Karpas-422 (cell line): ENCODE measurements at regions not wholly inside any gene's neighbourhood (a gene's known extent, or its start where the extent isn't known, plus 50 kb on each side); places are given as distances from the start of the nearest gene placed in this dataset.

Source experiments
- DNase-seq: peaks from one replicate; pipeline ENCODE4 v3.0.0-alpha.2; 2015
- H2AFZ ChIP-seq: fragments of 200-600 bp; sonication (generic); 2 replicates; pipeline ENCODE4 v1.6.1; 2014; ENCODE audit warnings: antibody characterized with exemption, low read length, mixed read lengths
- H3K27ac ChIP-seq: fragments of 200-600 bp; sonication (generic); 2 replicates; pipeline ENCODE4 v1.5.1; 2014; ENCODE audit warnings: mild to moderate bottlenecking, low read length, moderate library complexity
- H3K27me3 ChIP-seq: fragments of 200-600 bp; sonication (generic); 2 replicates; pipeline ENCODE4 v1.6.1; 2014; ENCODE audit warnings: low read length, mixed read lengths
- H3K36me3 ChIP-seq: fragments of 200-600 bp; sonication (generic); 2 replicates; pipeline ENCODE4 v1.6.1; 2014; ENCODE audit warnings: low read length, mixed read lengths; ENCODE audit not compliant: insufficient read depth
- H3K4me1 ChIP-seq: fragments of 200-600 bp; sonication (generic); 2 replicates; pipeline ENCODE4 v1.6.1; 2014; ENCODE audit warnings: mild to moderate bottlenecking, low read length, mixed read lengths
- H3K4me2 ChIP-seq: fragments of 200-600 bp; sonication (generic); 2 replicates; pipeline ENCODE4 v1.6.1; 2014; ENCODE audit warnings: low read length, low read depth, mild to moderate bottlenecking; ENCODE audit not compliant: poor library complexity, severe bottlenecking
- H3K4me3 ChIP-seq: fragments of 200-600 bp; sonication (generic); 2 replicates; pipeline ENCODE4 v1.5.1; 2014; ENCODE audit warnings: mild to moderate bottlenecking, antibody characterized with exemption, low read length, mixed read lengths
- H3K79me2 ChIP-seq: fragments of 200-600 bp; sonication (generic); 2 replicates; pipeline ENCODE4 v1.6.1; 2014; ENCODE audit warnings: mild to moderate bottlenecking, low read length, mixed read lengths
- H3K9ac ChIP-seq: fragments of 200-600 bp; sonication (generic); 2 replicates; pipeline ENCODE4 v1.6.0; 2014; ENCODE audit warnings: low read length
- H3K9me2 ChIP-seq: fragments of 200-600 bp; sonication (generic), shearing (Covaris generic); replicated peaks from 2 replicates; pipeline ENCODE4 v1.6.0; 2014; ENCODE audit warnings: mild to moderate bottlenecking, low read length, moderate library complexity; ENCODE audit not compliant: insufficient read depth
- H3K9me3 ChIP-seq: fragments of 300-700, 200-600 bp; sonication (generic); 2 replicates; pipeline ENCODE4 v1.6.1; 2014; ENCODE audit warnings: low read length, mixed read lengths
- H4K20me1 ChIP-seq: fragments of 200-600 bp; sonication (generic); 2 replicates; pipeline ENCODE4 v1.6.1; 2014; ENCODE audit warnings: mild to moderate bottlenecking, antibody characterized with exemption, low read length, low read depth; ENCODE audit not compliant: insufficient read depth

DNA sequence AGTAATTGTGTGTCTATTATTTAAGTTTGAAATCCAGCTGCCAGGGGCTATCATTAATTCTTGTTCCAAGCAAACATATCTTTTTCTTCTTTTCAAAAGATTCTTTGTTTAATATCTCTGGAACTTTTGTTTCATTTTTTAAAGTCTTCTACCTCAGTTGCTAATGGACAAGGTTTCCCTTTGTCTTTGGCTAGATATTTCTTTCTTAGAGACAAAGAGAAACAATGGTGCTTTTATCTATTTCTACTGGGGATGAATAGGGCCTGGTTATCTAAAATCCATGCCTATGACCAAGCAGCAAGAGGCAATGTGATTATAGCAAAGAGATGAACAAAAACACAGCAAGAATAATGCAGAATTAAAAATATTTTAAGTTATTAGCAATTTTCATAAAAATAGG lies 661.3 kb upstream of the KLF12 start:
- no peaks in the 10 kb centered on the region for H3K79me2 ChIP-seq
- no peak overlapping the region for H3K9ac ChIP-seq
- H3K4me3 ChIP-seq = no peak overlapping the region
- DNase-seq = no peak
- no peaks in the 10 kb centered on the region for H3K36me3 ChIP-seq
- no peaks in the 10 kb centered on the region for H4K20me1 ChIP-seq
- H3K27me3 ChIP-seq = no peaks in the 10 kb centered on the region
- no peaks in the 10 kb centered on the region for H3K4me1 ChIP-seq
- no peaks in the 10 kb centered on the region for H3K9me2 ChIP-seq
- H3K27ac ChIP-seq = no peak overlapping the region
- no peaks in the 10 kb centered on the region for H3K9me3 ChIP-seq
- no peak overlapping the region for H2AFZ ChIP-seq
- no peak overlapping the region for H3K4me2 ChIP-seq

DNA sequence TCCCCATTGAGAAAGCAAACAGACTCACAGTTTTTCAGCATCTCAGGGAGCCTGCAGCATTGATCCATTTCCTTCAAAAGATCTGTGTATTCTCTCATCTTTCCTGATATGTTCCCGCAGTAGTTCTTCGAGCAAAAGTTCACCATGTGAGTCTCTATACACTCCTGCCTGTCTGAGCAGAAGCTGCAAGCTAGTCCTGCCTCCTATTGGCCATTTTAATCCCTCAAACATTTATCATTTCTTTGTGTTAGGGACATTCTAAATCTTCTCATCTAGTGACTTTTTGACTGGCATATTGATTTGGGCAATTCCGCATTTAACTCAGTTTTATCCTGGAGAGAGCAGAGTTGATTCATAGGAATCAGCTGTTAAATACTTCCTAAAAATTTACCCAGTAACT lies 660.4 kb upstream of the KLF12 start:
- DNase-seq = no peak
- Histone ChIP-seq H3K4me3 (no peak overlapping the region), H3K4me1 (no peaks in the 10 kb centered on the region), H2AFZ (no peak overlapping the region), H3K79me2 (no peaks in the 10 kb centered on the region), H3K27ac (no peak overlapping the region), H3K9me3 (no peaks in the 10 kb centered on the region), H3K4me2 (no peak overlapping the region), H3K27me3 (no peaks in the 10 kb centered on the region), H3K36me3 (no peaks in the 10 kb centered on the region), H3K9me2 (no peaks in the 10 kb centered on the region), H4K20me1 (no peaks in the 10 kb centered on the region), H3K9ac (no peak overlapping the region)

DNA sequence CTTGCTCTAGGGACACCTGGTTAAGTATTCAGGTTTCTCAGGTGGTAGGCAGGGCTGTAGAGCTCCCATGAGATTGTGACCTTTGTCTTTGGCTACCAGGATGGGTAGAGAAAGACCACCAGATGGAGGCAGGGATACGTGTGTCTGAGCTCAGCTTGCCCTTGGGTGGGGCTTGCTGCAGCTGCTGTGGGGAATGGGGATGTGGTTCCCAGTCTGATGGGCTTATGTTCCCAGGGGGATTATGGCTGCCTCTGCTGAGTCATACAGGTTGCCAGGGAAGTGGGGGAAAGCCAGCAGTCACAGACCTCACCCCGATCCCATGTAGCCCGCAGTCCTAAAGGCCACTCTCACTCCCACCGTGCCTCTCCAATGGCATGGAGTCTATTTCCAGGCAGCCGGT lies 659.9 kb upstream of the KLF12 start:
- no peaks in the 10 kb centered on the region for H3K9me3 ChIP-seq

DNA sequence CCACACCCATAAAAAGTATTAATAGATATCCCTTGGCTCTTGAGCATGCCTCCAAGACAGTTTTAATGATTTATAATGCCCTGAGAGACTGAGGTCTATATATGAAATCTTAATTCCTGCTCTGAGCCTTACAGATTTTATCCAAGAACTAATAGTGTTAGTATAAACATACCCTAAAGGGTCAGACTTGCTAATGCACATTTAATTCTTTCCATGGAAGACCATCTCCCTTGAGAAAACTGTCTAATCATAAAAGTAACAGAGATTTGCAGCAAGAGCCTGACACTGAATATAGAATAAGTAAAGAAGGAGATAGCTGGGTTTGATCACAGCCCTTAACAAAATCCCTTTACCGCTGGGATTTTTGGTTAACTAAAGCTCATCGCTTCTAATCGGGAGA lies 650.8 kb upstream of the KLF12 start:
- Histone ChIP-seq H3K9me2 (no peaks in the 10 kb centered on the region), H3K36me3 (no peaks in the 10 kb centered on the region), H3K4me2 (no peak overlapping the region), H3K4me3 (no peak overlapping the region), H3K9ac (no peak overlapping the region), H3K4me1 (no peaks in the 10 kb centered on the region), H3K27ac (no peak overlapping the region), H4K20me1 (no peaks in the 10 kb centered on the region), H3K79me2 (no peaks in the 10 kb centered on the region), H2AFZ (no peak overlapping the region), H3K27me3 (no peaks in the 10 kb centered on the region), H3K9me3 (no peaks in the 10 kb centered on the region)
- DNase-seq = no peak

More for the DNA sequence above, 659.9 kb upstream of the KLF12 start:
- no peaks in the 10 kb centered on the region for H3K36me3 ChIP-seq
- H2AFZ ChIP-seq = no peak overlapping the region
- H4K20me1 ChIP-seq = no peaks in the 10 kb centered on the region
- H3K79me2 ChIP-seq = no peaks in the 10 kb centered on the region
- H3K27ac ChIP-seq = no peak overlapping the region
- no peaks in the 10 kb centered on the region for H3K4me1 ChIP-seq
- H3K9ac ChIP-seq = no peak overlapping the region
- no peak for DNase-seq
- H3K4me2 ChIP-seq = no peak overlapping the region
- no peaks in the 10 kb centered on the region for H3K27me3 ChIP-seq
- no peak overlapping the region for H3K4me3 ChIP-seq
- no peaks in the 10 kb centered on the region for H3K9me2 ChIP-seq

DNA sequence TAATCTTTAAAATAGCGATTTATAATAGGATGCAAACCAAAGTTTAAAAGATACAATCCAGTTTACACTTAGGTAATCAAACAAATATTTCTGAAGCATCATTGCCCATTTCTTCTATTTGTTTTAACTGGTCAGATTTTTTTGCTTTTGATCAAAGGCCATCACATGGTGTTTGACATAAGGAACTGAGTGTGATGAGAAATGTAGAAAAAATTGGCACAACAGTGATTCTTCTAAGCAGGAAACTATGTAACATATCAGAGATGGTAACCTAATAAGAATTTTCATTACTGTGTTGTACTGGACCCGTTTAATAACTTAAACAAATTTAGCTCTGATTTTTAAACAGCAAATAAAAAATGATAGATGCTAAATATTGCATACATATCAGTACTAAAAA lies 644.7 kb upstream of the KLF12 start:
- DNase-seq = no peak
- H4K20me1 ChIP-seq = no peaks in the 10 kb centered on the region

DNA sequence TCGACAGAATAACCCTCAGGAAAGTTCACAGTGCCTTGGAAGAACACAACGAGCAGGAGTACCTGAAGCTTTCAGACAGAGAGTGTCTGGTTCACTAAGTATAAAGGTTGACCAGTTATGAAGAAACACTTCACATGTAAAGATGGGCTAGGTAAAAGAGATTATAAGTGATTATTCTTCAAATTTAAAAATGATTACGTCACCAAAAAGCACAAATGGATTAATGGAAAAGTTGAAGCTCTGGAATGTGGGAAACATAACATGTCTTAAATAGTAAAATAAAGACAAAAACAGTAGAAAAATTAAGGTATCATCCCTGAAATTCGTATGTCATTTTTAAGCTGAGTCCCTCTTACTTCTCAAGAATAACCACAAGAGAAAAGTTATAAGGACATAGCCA lies 643.9 kb upstream of the KLF12 start:
- Histone ChIP-seq H3K9me2 (no peaks in the 10 kb centered on the region), H3K27ac (no peak overlapping the region), H3K4me2 (no peak overlapping the region), H3K9me3 (no peaks in the 10 kb centered on the region), H3K9ac (no peak overlapping the region), H3K79me2 (no peaks in the 10 kb centered on the region), H3K36me3 (no peaks in the 10 kb centered on the region), H3K4me3 (no peak overlapping the region), H4K20me1 (no peaks in the 10 kb centered on the region), H3K4me1 (no peaks in the 10 kb centered on the region), H3K27me3 (no peaks in the 10 kb centered on the region), H2AFZ (no peak overlapping the region)
- DNase-seq = no peak

More for the DNA sequence above, 644.7 kb upstream of the KLF12 start:
- Histone ChIP-seq H3K79me2 (no peaks in the 10 kb centered on the region), H3K9ac (no peak overlapping the region), H3K4me3 (no peak overlapping the region), H3K27ac (no peak overlapping the region), H3K4me1 (no peaks in the 10 kb centered on the region), H2AFZ (no peak overlapping the region), H3K9me3 (no peaks in the 10 kb centered on the region), H3K4me2 (no peak overlapping the region), H3K27me3 (no peaks in the 10 kb centered on the region), H3K9me2 (no peaks in the 10 kb centered on the region), H3K36me3 (no peaks in the 10 kb centered on the region)

DNA sequence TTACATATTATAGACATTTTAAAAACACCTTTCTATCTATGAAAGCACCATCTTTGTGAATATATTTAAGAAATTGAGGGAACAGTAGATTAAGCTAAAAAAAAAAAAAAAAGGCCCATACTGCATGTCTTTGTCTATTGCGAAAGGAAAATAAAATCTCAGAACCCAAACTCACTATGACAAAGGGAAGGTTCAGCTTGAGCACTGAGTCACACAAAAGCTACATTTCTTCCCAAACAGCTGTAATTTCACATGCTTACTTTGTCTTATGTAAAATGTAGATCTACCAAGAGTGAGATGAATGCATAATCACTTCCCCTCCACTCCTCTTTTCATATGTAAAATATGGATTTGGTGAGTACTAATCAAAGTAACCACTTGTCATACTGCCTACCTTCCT lies 640.1 kb upstream of the KLF12 start:
- Histone ChIP-seq H3K36me3 (no peaks in the 10 kb centered on the region), H3K9me3 (no peaks in the 10 kb centered on the region), H3K27ac (no peak overlapping the region), H3K4me2 (no peak overlapping the region), H3K27me3 (no peaks in the 10 kb centered on the region), H3K4me3 (no peak overlapping the region), H3K9ac (no peak overlapping the region), H4K20me1 (no peaks in the 10 kb centered on the region), H3K4me1 (no peaks in the 10 kb centered on the region), H2AFZ (no peak overlapping the region), H3K9me2 (no peaks in the 10 kb centered on the region), H3K79me2 (no peaks in the 10 kb centered on the region)
- no peak for DNase-seq

DNA sequence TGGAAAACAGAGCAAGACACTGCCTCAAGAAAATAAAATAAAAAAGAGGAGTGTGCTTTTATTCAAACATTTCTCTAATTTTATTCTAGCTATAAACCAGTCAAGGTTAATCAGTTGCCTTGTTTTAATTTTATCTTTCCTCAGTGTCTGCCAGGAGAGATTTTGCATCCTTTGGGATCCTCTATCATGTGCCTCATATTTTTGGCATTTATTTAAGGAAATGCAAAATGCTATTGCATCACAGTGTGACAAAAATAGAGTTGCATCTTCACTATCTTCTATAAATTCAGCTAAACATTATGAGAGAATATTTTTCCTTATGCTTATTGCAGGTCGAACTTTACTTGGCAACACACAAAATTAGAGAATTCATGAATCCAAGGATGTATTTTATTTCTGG lies 639.0 kb upstream of the KLF12 start:
- Histone ChIP-seq H3K4me2 (no peak overlapping the region), H3K9ac (no peak overlapping the region), H4K20me1 (no peaks in the 10 kb centered on the region), H3K79me2 (no peaks in the 10 kb centered on the region), H3K9me3 (no peaks in the 10 kb centered on the region), H2AFZ (no peak overlapping the region), H3K4me1 (no peaks in the 10 kb centered on the region), H3K36me3 (no peaks in the 10 kb centered on the region), H3K4me3 (no peak overlapping the region), H3K27ac (no peak overlapping the region), H3K9me2 (no peaks in the 10 kb centered on the region), H3K27me3 (no peaks in the 10 kb centered on the region)
- no peak for DNase-seq

DNA sequence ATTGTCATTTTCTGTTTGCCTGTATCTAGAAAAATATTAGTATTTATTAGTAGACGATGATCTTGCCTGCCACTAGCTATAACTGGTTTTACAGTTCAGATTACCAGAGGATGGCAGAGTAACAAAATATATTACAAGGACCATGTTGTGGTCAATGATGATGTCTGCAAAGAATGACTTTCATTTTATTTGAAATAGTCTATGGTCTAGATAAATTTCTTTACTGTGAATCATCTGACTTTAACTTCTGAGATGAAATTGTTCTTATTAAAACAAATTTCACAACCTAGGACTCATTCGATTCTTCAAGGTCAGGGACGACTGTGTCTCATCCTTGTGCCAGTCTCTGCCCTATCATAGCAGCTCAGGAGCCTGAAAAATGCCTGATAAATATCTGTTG lies 637.8 kb upstream of the KLF12 start:
- Histone ChIP-seq H3K9me3 (no peaks in the 10 kb centered on the region), H3K36me3 (no peaks in the 10 kb centered on the region), H3K27ac (no peak overlapping the region), H3K9ac (no peak overlapping the region), H3K4me3 (no peak overlapping the region), H2AFZ (no peak overlapping the region), H3K9me2 (no peaks in the 10 kb centered on the region), H3K79me2 (no peaks in the 10 kb centered on the region), H3K4me2 (no peak overlapping the region), H3K27me3 (no peaks in the 10 kb centered on the region), H4K20me1 (no peaks in the 10 kb centered on the region), H3K4me1 (no peaks in the 10 kb centered on the region)
- DNase-seq = no peak
